ENCODE measurements at regions not wholly inside any gene's neighbourhood (a gene's known extent, or its start where the extent isn't known, plus 50 kb on each side); places are given as distances from the start of the nearest gene placed in this dataset.

DNA sequence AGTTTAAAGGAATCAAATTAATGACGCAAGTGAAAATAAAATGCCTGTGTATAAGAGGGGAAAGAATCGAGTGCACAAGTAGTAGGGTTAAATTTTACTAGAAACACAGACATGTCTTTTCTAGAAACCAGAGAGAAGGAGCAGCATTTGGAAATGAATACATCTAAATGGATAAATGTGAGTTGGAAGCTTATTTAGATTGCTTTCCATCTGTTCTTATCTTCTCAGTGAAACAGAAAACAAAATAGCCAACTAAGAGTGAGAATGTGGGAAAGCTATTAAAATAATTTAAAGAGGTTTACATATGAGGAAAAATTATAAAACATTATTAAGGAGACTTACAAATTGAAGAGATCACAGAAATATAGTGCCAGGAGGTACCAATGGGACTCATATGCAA lies 1818.9 kb upstream of the FLRT2 start:
- TF ChIP-seq POLR2AphosphoS5 (IDR thresholded peaks at IDR 0.05; ENCODE audit: low read depth, low read length) (no peak), POLR2A (IDR thresholded peaks at IDR 0.05; ENCODE audit: low read depth, low read length) (no peak), PAX5 (IDR thresholded peaks at IDR 0.05; ENCODE audit: insufficient read depth, low read length, severe bottlenecking) (no peak)

All from GM12891 (cell line).